H1 (cell line): ENCODE measurements at regions not wholly inside any gene's neighbourhood (a gene's known extent, or its start where the extent isn't known, plus 50 kb on each side); places are given as distances from the start of the nearest gene placed in this dataset.

Experiments
- CEBPB ChIP-seq: IDR thresholded peaks from 2 replicates; pipeline ENCODE4 v1.6.1; 2012; ENCODE audit warnings: low read depth, low read length
- CHD1 ChIP-seq: IDR thresholded peaks from 2 replicates; pipeline ENCODE4 v1.6.1; 2012; ENCODE audit warnings: low read depth, low read length, improper control_type of control experiment
- JUND ChIP-seq: IDR thresholded peaks from 2 replicates; pipeline ENCODE4 v1.6.1; 2011; ENCODE audit warnings: mild to moderate bottlenecking, improper control_type of control experiment, low read length
- KDM5A ChIP-seq: fragments of 200-600 bp; IDR thresholded peaks from 2 replicates; pipeline ENCODE4 v1.7.1; 2012; ENCODE audit warnings: mild to moderate bottlenecking, low read length, inconsistent platforms, mixed read lengths
- RAD21 ChIP-seq, 2 experiments: IDR thresholded peaks in 1 of 2; conservative IDR thresholded peaks in 1 of 2; 2 replicates each; pipeline ENCODE4 v1.6.1; 2011; ENCODE audit warnings: low read depth in 2 of 2, low read length in 2 of 2, improper control_type of control experiment in 1 of 2, inconsistent platforms in 1 of 2, mild to moderate bottlenecking in 1 of 2, moderate library complexity in 1 of 2
- SRF ChIP-seq: IDR thresholded peaks from 2 replicates; pipeline ENCODE4 v1.6.1; 2011; ENCODE audit warnings: mild to moderate bottlenecking, low read depth, low read length, moderate library complexity
- YY1 ChIP-seq: IDR thresholded peaks from 2 replicates; pipeline ENCODE4 v1.6.1; 2011; ENCODE audit warnings: low read depth, mild to moderate bottlenecking, low read length

GRCh38 chr6:11479296-11479695 lies 58.3 kb upstream of the TMEM170B start (continued):
- no peak for TF ChIP-seq RAD21 (IDR thresholded peaks at IDR 0.05 in 1 of 2, conservative IDR thresholded peaks at IDR 0.05 in 1 of 2; ENCODE audit: low read depth in 2 of 2, low read length in 2 of 2)
- TF ChIP-seq SRF = no peak
- no peak for TF ChIP-seq YY1
- TF ChIP-seq CEBPB = no peak
- no peak for TF ChIP-seq JUND
- no peak for TF ChIP-seq CHD1
- TF ChIP-seq KDM5A = no peak
